COLO668 (cell line): ENCODE measurements at regions not wholly inside any gene's neighbourhood (a gene's known extent, or its start where the extent isn't known, plus 50 kb on each side); places are given as distances from the start of the nearest gene placed in this dataset.

ENCODE experiments used
- DNase-seq: peaks from one replicate; lab custom pipeline; 2025; ENCODE audit not compliant: unreplicated experiment; lab: John Stamatoyannopoulos, UW

DNA sequence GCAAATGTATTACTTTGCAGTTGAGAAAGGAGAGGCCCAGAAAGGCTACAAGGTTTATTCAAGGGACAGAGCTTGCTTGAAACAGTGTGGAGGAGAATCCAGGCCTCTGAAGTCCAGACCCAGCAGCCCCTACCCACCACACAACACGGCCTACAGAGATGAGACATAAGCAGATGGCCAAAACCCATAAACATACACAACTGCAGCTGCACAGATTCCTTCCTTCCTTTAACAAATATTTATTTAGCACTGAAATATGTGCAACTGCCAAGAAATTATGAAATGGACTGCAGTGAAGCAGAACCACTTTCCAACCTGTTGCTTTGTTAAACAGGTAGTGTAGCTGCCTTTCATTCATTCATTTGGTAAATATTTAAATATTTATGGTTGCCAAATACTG is 122.3 kb downstream of the SPATA19 start:
- DNase-seq = peak; percentile 6

DNA sequence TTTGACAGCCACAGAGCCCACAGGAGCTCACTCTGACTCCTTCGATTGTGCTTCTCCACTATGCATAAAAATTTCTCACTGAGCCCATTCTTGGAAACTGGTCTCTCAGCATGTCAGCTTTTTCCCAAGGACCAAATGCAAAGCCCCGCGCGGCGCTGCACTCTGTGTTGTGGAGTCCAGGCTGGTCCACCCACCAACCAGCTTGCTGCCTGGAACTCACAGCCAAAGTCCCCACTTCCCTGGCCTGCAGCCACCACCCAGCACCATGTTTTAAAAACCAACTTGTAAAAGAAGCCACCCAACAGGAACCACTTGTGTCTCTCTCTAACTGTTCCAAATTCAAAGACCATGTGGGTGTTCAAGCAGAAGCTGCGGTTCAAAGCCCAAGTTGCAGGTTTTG is 124.4 kb downstream of the SPATA19 start:
- no peak for DNase-seq

DNA sequence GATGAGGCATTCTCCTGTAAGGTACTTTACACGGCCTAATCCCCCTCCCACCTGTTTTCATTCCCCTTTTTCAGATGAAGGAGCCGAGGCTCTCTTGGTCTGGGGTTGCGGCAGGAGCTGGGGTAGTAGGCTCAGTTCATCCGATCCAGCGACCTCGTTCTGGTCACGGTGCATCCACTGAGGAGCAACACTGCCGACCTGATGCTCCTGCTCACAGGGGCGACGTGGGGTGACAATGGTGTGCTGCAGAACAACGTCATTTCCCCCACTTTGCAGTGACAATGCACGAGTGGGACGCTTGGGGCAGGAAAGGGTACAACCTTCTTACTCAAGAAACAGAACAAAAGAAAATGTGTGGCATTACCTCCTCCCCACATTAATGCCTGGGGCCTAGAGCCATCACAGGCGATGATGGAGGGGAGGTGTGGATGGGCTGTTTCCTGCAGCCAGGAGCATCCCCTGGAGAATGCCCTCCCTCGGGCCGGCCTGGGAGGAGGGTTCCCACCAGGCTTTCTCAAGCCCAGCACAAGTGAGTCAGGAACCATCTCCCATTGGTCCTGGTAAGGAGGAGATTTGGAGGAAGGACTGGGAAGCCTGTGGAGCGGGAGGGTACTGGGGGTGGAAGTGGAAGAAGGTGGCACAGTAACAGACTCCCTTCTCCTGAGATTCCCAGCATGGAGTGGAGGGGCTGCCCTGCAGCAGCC is 125.6 kb downstream of the SPATA19 start:
- DNase-seq = no peak

DNA sequence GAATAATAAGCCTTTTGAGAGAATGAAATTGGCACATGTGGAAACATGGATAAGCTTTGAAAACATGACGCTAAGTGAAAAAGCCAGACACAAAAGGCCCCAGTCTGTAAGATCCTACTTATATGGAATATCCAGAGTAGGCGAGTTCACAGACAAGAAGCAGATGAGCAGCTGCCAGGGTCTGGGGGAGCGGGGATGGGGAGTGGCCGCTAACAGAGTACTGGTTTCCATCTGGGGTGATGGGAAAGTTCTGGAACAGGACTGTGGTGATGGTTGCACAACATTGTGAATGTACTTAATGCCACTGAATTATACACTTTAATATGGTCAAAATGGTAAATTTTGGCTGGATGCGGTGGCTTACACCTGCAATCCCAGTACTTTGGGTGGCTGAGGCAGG is 126.5 kb downstream of the SPATA19 start:
- DNase-seq = no peak

DNA sequence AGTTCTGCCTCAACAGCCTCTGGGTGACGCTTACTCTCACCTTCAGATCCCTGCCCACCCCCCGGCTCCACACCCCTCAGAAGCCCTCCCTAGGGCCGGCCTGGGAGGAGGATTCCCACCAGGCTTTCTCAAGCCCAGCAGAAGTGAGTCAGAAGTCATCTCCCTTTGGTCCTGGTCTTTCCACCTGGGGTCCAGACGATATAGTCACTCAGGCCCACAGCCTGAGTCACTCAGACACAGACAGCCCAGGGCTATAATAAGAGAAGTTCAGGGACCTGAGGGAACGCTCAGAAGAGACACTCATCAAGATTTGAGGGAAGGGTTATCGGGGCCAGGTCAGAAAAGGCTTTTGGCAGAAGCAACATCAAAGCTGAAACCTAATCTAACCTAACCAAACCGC is 127.1 kb downstream of the SPATA19 start:
- no peak for DNase-seq

DNA sequence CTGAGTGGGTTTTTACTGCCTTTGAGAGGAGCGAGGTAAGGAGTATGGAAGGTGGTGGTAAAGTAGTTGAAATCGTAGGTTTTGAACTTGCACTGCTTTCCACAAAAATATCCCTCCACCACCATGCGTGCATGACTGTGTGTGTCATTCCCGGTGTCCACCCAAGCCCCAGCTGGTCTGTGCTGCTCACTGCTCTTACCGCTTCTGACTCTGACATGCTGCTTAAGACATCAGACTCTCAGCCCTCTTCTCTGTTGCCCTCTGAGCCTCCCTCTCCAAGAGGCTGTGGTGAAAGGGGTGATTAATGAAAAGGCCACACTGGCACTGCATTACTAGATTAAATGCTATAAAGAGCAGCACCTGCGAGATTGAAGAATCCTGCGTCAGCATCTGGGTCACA is 128.7 kb downstream of the SPATA19 start:
- no peak for DNase-seq

DNA sequence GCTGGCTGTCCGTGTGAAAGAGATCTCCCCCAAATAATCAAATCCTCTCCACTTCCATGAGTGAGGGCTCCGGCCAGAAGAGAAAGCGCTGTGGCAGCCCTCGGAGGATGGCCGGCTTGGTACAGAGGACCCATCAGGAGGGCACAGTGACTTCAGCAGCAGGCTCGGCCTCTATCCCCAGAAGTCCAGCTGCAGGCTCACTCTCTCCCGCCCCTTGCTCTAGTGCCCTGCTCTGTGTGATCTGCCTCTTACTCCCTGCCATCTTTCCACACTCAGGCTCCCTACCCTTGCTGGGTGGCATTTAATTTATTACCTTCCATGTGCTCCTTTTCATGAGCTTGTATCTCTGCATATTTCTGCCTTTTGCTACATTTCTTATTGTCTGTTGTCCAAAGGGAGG is 129.7 kb downstream of the SPATA19 start:
- no peak for DNase-seq

DNA sequence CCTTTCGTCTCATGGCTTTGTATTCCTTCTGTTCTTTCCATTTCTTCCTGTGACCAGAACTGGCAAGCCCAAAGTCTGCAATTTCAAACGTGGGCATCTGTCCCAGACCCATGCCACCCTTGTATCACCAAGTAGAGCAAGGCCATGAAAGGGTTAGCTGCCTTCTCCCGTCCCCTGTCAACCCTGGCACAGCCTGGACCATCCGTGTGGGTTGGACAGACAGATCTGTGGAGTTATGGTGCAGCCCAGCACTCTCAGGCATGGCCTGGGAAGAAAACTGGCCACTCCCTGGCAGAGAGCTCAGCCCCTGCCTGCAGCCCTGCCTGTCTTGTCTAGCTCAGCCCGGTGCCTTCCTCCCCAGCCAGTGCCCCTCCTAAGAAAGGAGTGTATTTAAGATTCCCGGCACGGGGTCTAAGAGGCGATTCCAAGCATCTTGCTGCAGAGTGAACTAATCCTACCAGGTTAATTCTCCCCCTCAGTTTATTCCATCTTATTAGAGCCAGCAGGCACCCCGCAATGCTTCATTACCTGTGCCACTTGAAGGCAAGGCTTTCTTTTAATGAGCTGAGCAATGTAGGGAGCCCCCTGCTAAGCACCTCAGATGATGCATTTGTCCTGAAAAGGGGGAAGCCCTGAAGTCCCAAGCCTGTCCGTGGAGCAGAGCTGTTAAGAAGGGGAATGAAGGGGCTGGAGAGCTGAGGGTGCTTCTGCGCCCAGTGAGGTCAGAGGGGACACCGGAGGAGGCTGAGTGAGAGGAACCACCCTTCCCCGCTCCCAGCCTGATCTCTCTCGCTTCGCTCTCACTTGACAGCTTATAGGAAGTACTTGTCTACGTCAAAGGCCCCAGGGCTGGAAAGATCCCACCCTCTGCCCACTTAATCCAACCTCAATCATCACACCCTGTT is 130.6 kb downstream of the SPATA19 start:
- DNase-seq = no peak

DNA sequence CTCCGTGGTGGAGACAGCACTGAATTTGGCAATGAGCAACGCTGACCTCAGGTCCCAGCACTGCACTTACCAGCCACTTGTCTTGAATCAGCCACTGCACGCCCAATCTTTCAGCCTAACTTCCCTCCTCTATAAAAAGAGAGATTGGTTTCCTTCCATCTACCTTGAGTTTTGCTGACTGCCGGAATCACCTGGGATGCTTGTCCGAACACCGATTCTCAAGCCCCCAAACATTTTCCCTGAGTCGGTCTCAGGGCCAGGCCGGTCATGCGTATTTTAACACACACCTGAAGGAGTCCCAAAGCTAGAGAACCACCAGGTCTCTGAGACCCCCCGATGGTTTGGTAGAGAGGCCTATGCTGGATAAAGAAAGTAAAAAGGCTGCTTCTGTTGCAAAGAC is 131.5 kb downstream of the SPATA19 start:
- DNase-seq = no peak

DNA sequence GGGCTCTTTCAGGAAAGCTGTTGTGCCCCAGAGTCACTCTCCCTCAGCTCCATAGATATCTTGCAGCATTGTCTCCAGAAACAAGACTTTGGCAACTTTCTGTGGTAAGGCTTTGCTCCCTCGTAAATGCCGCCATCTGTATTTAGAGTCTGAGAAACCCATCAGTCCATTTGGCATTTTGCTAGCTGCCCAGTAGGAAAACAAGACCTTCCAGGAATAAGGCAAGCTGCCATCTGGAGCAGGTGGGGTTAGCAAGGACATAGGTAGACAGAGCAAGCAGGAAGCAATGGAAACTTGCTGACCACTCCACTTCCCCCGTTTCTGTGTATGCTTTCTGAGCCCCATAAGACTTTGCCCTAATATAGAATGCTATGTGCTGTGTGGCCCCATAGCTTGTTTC is 131.9 kb downstream of the SPATA19 start:
- DNase-seq = no peak

DNA sequence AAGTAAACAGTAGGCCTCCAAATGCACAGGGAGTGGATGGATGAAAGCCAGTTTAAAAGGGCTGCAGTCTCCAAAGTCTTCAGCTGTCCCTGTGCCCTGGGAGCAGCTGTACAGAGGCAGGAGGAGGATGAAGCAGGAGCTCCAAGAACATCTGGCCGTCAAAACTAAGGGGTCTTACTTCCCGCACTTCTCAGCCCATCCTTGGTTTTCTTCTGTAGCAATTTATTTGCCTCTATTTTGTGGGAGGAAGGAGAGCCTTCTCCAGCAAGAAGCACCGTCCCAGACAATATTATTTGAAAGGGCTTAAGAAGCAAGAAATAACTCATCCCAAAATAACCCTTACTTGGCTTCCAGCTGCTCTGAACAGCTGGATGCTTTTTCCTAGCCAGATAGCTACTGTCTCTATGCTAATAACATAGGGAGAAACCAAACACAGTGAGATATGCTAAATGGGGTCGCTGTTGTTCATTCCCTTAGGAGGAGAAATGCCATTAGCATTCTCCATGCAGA is 133.2 kb downstream of the SPATA19 start:
- DNase-seq = no peak

DNA sequence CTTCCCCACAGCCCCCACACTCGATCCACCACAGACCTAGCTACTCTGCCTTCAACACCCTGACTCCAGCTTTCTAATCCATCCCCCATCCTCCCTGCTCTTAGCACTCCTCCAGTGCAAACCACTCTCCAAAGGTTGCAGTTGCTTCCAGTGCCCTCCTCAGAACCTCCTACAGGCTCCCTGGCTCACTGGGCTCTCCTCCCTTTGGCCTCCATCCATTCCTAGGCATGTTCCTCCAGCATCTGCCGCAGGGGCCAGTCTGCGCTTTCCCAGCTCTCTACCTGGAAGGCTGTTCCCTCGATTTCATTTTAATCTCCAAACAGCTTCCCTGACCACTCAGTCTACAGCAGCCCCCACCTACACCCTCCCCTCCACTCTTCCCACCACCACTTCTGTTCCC is 133.8 kb downstream of the SPATA19 start:
- DNase-seq = no peak

DNA sequence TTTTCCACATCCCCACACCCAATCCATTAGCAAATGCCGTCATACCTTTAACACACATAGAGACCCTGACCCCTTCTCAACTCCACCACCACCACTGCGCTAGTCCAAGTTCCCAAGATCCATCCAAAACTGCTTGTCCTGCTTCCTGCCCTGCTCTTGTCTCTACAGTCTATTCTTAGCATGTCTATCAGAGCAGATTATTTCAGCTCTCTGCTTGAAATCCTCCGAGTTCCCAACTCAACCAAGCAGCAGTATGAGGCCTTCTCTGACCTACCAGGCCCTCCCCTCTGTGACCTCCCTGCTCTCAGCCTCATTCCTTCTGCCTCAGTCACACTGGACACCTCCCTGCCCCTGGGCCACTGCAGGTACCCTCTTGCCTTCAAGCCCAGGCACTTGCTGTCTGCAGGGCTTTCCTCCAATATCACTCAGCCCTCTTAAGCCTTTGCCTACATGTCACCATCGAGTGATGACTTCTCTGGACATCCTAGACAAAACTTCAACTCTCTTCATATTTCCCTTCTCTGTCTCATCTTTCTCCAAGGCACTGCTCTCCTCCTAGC is 134.6 kb downstream of the SPATA19 start:
- DNase-seq = no peak

DNA sequence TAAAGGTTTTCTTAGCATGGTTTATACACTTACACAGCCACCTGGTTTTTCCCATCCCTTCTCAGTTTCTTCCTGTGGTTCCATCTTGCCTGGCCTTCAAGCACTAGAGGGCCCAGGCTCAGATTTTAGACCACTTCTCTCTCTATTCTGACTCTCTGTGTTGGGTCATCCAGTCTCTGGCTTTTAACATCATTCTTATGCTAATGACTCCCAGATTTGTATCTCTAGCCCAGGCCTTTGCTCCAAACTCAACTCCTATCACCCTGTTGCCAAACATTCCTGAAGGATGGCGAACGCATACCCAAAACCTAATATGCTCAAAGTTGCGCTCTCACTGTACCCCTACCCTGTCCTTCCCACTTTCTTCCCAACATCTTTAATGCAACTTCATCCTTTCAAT is 135.1 kb downstream of the SPATA19 start:
- DNase-seq = no peak

DNA sequence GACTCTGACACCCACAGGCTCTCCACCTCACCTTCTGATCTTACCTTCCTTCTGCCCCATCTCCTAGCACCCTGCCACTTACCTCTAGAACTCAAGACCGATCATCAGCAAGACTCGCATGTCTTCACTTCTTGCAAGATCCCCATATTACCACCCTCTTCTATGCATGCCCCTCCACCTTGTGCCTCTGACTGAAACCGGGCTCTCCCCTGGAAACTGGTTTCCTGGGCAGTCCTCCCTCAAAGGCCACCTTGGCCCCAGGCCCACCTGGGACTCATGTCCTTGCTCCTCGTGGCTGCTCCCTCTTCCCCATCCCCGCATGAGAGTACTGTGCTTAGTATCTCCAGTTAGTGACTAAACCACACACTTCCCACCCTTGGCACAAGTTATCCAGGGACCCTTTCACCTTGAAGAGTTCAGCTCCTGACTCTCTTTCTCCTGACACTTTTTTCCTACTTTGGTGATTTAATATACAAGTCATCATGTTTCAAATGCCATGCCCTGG is 136.7 kb downstream of the SPATA19 start:
- DNase-seq = no peak

DNA sequence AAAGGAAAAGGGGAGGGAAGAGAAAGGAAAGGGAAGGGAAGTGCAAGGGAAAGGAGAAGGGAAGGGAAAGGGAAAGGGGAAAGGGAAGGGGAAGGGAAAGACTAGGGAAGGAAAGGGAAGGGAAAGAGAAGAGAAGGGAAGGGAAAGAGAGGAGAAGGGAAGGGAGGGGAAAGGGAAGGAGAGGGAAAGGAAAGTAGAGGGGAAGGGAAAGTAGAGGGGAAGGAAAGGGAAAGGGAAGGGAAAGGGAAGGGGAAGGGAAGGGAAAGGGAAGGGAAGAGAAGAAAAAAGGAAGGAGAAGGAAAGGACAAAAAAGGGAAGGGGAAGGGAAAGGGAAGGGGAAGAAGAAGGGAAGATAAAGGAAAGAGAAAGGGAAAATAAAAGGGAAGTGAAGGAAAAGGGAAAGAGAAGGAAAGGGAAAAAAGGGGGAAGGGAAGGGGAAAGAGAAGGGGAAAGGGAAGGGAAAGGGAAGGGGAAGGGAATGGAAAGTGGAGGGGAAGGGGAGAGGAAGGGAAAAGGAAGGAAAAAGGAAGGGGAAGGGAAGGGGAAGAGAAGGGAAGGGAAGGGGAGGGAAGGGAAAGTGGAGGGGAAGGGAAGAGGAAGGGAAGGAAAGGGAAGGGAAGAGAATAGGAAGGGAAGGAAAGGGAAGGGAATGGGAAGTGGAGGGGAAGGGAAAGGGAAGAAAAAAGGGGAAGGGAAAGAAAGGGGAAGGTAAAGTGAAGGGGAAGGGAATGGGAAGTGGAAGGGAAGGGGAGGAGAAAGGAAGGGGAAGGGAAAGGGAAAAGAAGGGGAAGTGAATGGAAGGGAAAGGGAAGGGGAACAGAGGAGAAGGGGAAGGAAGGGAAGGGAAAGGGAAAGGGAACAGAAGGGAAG is 138.2 kb downstream of the SPATA19 start:
- no peak for DNase-seq

DNA sequence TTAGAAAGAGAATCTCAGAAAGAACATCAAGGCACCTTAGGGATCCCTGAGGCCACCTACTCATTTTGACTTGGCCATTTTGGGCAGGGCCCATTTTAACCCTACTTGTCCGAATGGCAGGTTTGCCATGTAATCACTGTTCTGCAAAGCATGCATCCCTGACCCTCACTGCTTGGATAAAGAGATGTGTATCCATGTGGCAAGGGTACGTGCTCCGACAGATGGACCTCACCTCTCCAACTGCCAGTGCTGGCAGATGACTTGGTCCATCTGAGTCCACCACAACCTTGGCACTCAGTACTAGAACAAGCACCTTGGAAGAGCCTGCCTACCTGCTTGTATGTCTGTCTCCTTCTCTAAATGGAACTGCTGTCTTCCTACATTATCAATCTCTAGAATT is 139.4 kb downstream of the SPATA19 start:
- no peak for DNase-seq

DNA sequence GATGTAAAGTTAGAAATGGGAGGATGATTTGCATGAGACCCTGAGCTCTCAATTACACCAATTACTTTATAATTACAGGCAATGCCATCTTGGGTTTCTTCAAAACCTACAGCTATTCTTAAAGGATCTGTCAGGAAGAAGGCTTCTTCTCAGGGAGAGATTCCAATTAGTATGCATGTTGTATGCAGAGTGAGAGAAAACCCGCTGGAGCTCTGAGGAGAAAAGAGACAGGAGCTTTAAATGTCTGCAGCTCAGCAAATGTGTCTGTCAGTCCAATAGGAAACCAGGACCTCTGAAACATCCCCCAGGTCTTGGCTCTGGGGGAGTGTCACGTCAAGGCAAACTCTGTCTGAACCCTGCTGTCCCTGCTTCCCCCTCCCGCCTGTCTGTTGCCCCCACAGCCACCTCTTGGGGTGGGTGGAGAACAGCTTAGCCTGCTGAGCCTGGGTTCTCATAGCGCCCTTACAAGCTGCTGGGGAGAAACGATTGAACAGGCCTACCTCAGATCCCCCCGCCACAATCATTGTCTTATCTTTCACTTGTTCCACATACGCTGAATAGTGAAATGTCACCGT is 140.2 kb downstream of the SPATA19 start:
- no peak for DNase-seq

DNA sequence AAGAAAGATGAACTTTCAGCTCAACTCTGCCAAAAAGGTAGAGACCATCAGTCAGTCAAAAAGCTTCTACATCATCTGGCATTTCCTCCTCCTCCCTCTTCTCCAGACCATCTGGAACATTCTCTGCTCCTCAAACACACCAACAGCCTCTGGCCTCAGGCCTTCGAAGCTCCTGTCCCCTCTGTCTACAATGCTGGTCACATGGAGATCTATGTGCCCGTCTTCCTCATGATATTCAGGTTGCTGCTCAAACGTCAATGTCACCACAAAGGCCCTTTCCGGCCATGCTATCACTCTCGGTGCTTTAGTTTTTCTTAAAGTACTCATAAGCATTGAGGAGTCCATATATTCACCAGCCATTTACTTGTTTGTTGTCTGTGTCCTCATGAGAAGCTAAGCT is 146.2 kb downstream of the SPATA19 start:
- DNase-seq = no peak

DNA sequence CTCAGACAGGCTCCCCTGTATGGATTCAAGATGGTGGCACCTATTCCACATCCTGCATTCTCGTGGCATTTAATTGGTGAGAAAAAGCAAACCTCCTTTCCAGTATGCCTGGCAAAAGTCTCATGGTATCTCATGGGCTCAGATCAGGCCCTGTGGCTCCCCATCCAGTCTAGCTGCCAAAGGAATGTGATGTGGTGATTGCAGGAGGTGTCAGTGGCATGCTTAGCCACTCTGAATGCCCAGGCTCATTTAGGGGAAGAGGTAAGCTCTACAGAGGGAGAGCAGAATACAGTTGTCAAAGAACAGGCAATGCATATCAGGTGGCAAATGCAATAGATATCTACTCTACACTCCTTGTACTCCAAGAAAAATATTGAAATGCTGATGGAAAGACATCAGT is 146.7 kb downstream of the SPATA19 start:
- no peak for DNase-seq
